ENCODE measurements at regions not wholly inside any gene's neighbourhood (a gene's known extent, or its start where the extent isn't known, plus 50 kb on each side); places are given as distances from the start of the nearest gene placed in this dataset.

DNA sequence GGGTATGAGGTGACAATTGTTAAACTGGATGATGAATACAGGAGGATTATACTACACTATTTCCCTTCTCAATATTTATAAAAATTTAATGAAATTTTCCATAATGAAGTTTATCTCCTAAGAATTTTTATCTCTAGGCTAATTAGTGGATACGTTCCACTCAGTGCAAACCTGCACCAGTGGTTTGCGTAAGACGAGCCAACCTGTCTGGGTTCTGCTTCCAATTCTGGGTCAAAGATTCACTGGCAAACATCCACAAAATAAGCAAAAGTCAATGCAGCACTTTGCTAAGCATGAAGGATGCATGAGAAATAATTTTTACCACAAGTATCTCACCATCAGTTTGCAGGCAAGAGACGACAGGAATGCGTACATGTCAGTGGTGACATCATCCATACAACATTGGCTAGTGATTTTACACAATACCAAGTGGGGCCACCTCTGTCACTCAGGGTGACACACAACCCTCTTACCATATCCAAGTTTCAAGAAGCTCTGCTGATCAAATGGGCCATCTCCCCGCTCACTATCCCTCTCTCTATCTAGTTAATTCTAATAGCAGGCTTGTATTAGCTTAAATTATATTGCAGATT lies 51.7 kb downstream of the FAM50B start:
- intact Hi-C loops (cut with micrococcal nuclease) = no loop called here
- Mint-ChIP-seq H3K27me3 (ENCODE audit: low read depth) (peaks cover 3% of the 10 kb centered on the region), H3K36me3 (ENCODE audit: low read depth) (no peaks in the 10 kb centered on the region), H3K4me3 (no peak overlapping the region), H3K9me3 (no peaks in the 10 kb centered on the region), H3K4me1 (ENCODE audit: low read depth) (no peaks in the 10 kb centered on the region), H3K27ac (no peak overlapping the region)
- CTCF ChIA-PET = no interaction called here
- DNase-seq = no peak

DNA sequence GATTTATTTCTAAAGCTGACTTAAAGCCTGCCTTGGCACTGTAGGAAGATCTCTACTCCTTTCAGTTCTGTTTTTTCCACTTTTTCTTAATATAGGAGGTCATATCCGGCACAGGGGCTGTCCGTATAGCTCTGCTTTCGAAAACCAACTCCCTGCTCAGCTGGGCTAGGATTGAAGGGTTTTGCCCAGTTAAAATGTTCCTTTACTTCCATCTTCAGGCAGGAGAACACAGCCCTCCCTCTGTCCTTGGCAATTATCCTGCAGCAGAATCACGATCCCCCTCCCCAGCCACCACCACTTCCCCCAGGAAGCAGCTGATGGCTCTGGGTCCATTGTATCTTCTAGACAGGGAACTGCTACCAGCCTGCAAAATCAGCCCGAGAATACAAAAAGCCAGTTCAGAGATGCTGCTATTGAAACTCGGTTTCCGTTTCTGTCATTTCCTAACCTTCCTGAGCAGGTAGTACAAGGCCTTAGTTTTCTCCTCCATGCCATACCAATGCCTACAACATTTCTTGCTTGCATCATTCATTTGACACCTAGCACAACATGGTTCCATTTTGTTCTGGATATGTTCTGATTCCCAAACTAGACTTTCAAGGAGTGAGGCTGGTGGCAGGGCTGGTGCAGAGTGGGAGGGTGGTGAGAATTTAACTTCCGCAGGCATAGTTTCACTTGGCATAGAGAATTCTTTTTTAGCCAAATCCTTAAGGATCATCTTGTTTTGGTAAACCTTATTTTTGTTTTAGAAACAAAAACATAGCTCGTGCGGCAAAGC lies 53.9 kb downstream of the FAM50B start:
- Mint-ChIP-seq H3K27ac (no peak overlapping the region), H3K9me3 (no peaks in the 10 kb centered on the region), H3K4me1 (ENCODE audit: low read depth) (no peaks in the 10 kb centered on the region), H3K36me3 (ENCODE audit: low read depth) (no peaks in the 10 kb centered on the region), H3K4me3 (no peak overlapping the region), H3K27me3 (ENCODE audit: low read depth) (peaks cover 18% of the 10 kb centered on the region)
- intact Hi-C loops (cut with micrococcal nuclease) = no loop called here
- no peak for DNase-seq
- CTCF ChIA-PET = no interaction called here

DNA sequence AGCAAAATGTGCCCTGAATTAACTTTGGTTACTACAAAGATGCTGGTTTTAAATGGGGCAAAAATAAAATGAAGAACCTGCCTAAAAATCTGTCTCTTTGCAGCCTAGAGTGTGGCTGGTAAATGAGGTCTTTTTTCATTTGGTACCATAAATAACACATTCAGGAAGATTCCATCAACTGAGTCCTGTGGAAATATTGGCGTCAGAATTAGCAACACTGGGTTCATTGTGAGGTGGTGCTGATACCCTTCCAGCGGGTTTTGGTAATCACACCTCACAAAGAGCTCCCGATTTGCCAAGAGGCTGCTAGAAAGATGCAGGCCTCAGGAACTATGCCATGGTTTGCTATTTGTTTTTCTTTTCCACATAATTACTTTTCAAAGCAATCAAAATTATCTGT lies 55.3 kb downstream of the FAM50B start:
- Mint-ChIP-seq H3K27ac (no peak overlapping the region), H3K4me1 (ENCODE audit: low read depth) (no peaks in the 10 kb centered on the region), H3K4me3 (no peak overlapping the region), H3K36me3 (ENCODE audit: low read depth) (no peaks in the 10 kb centered on the region), H3K9me3 (no peaks in the 10 kb centered on the region), H3K27me3 (ENCODE audit: low read depth) (peaks cover 20% of the 10 kb centered on the region)
- DNase-seq = no peak
- intact Hi-C loops (cut with micrococcal nuclease) = no loop called here
- CTCF ChIA-PET = no interaction called here

DNA sequence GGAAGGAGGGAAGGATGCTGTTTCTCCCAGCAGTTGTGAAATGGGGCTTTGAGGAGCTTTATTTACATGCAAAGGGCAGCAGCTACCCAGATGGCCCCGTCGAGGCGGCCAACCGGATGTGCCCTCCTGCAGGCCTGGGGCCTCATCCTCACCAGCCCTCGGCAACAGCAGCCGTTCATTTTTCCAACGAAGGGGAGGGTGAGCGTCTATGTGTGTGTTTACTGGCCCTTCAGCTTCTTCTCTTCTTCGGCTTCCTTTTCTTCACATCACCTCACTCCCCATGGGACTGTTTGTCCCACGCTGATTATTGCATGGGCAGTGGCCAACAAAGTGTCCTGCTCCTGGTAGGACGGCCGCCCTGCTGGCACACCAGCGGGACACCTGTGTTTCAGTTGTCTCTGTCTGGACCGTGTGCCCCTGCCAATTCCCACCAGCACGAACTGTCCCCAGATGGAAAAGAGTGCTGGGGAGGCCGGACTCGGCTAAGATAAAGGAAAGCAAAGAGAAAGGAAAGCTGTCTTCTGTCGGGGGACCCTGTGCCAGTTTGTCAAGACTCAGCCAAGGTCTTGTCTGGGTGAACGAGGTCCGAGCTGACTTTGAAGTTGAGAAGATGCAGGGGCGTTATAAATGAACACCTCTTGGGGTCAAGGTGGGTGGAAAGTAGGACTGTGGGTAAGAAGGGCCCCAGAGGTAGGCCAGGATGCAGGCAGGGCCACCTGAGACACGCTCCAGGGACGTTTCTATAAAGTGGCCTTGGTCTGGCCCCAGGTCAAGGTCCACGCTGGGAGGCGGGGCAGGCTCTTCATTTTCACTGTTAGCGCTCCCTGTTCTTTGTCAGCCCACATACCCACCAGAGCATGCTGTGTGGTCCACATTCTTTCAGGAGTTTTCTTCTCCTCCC lies 57.0 kb downstream of the FAM50B start:
- H3K27ac Mint-ChIP-seq = no peak overlapping the region
- no peaks in the 10 kb centered on the region for H3K4me1 Mint-ChIP-seq (ENCODE audit: low read depth)
- no peak for DNase-seq
- intact Hi-C loops (cut with micrococcal nuclease) = no loop called here
- no peak overlapping the region for H3K4me3 Mint-ChIP-seq
- no peaks in the 10 kb centered on the region for H3K9me3 Mint-ChIP-seq
- no peaks in the 10 kb centered on the region for H3K36me3 Mint-ChIP-seq (ENCODE audit: low read depth)
- peaks cover 25% of the 10 kb centered on the region for H3K27me3 Mint-ChIP-seq (ENCODE audit: low read depth)
- CTCF ChIA-PET = no interaction called here

DNA sequence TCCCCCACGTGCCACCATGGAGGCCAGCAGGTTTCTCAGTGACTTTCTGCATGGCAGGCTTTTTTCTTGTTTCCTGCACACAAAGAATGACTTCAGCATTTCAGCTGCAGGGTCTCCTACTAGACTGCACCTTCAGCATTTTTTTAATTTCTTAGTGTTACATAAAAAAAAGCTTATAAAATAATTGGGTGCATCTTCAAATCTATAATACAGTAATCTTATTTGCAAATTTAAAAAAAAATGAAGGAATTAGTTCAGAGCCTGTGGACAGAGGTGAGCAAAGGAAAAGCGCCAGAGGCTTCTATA lies 57.6 kb downstream of the FAM50B start:
- Mint-ChIP-seq H3K27ac (no peak overlapping the region), H3K4me1 (ENCODE audit: low read depth) (no peaks in the 10 kb centered on the region), H3K9me3 (no peaks in the 10 kb centered on the region), H3K36me3 (ENCODE audit: low read depth) (no peaks in the 10 kb centered on the region), H3K27me3 (ENCODE audit: low read depth) (peaks cover 31% of the 10 kb centered on the region), H3K4me3 (no peak overlapping the region)
- intact Hi-C loops (cut with micrococcal nuclease) = no loop called here
- no peak for DNase-seq
- CTCF ChIA-PET = no interaction called here

DNA sequence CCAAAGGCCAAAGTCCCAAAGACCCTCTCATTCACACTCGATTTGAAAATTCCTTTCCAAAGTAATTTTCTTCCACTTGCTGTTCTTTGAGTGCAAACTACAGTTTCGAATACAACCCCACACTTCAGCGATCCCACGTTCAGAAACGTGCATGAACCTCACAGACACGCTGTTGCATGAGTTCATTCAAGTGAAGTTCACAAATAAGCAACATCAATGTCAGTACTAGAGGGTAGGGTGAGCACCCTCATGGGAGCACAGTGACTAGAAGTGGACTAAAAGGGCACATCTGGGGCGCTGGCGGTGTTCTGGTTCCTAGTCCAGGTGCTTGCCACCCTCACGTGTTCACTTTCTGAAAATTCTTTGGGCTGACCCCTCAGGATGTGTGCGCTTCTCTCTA lies 59.0 kb downstream of the FAM50B start:
- H3K36me3 Mint-ChIP-seq (ENCODE audit: low read depth) = no peaks in the 10 kb centered on the region
- intact Hi-C loops (cut with micrococcal nuclease) = no loop called here
- peaks cover 43% of the 10 kb centered on the region for H3K27me3 Mint-ChIP-seq (ENCODE audit: low read depth)

DNA sequence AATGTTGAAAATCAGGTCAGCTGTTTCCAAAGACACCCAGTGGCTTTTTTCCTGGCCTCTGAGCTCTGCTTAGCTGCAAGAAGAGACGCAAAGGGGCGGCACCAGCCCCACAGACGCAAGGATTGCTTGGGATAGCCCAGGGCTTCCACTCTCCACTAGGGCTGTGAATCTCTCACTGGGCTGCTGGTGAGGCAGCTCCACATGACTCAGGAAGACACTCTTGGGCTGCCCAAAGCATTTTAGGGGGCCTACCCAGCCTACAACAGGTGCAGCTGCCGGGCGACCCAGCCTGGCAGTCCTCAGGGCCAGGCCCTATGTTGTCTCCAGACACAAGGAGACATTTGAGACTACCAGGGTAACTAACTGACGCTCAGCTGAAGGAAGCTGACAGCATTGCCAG lies 59.8 kb downstream of the FAM50B start:
- CTCF ChIA-PET = interaction anchor here (1.0 kb wide), 1 partner anchor 60 kb away, joined by 4 read pairs; the partner anchor contains the start of gene FAM50B
- peaks cover 46% of the 10 kb centered on the region for H3K27me3 Mint-ChIP-seq (ENCODE audit: low read depth)

More for the DNA sequence above, 59.0 kb downstream of the FAM50B start:
- H3K27ac Mint-ChIP-seq = no peak overlapping the region
- peaks cover under 1% of the 10 kb centered on the region for H3K4me1 Mint-ChIP-seq (ENCODE audit: low read depth)
- no peak overlapping the region for H3K4me3 Mint-ChIP-seq
- no peak for DNase-seq
- no peaks in the 10 kb centered on the region for H3K9me3 Mint-ChIP-seq
- CTCF ChIA-PET = no interaction called here

DNA sequence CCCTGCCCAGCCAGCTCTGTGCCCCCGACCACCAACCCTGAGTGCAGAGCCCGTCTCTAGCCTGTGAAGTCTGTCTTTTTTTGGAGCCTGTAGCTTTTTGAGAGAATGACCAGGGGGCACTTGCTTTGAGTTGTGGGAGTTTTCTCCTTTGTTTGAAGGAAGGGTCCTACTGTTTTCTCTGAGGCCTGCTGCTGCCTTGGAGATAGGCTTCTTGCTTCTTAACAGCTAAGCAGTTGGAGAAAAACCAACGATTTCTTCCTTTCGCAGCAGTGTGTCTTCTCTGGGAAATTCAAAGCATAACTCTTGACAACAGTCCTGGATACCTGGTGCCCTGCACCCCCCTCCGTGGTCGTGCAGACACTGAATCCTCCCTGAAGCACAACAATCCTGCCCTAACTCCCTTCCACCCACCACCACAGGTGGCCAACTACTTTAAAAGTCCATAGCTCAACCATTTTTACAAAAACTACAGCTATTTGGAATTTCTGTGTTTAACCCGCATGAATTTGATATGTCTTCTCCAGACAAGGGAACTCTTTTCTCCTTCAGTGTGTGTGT lies 61.0 kb downstream of the FAM50B start:
- peaks cover 49% of the 10 kb centered on the region for H3K27me3 Mint-ChIP-seq (ENCODE audit: low read depth)
- intact Hi-C loops (cut with micrococcal nuclease) = no loop called here

More for the DNA sequence above, 59.8 kb downstream of the FAM50B start:
- no peaks in the 10 kb centered on the region for H3K9me3 Mint-ChIP-seq
- H3K4me3 Mint-ChIP-seq = no peak overlapping the region
- no peaks in the 10 kb centered on the region for H3K36me3 Mint-ChIP-seq (ENCODE audit: low read depth)
- intact Hi-C loops (cut with micrococcal nuclease) = no loop called here
- H3K4me1 Mint-ChIP-seq (ENCODE audit: low read depth) = peaks cover 4% of the 10 kb centered on the region
- no peak overlapping the region for H3K27ac Mint-ChIP-seq
- DNase-seq = no peak

DNA sequence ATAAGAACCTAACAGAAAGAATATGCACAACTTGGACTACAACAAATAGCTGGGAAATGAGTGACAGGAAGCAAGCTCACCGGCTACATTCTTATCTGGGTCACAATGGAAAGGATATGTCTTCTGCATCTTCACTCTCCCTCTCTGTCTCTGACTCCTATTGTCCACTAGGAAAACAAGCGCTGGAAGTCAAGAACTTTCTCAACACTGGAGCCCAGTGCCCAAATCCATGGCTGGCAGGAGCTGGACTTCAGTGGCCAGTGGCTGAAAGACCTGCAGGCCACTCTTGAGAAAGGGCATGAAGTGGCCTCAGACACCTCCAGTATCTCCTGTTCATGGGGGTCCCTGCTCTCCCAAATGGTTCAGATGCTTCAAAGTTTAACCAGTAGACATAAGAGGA lies 62.0 kb downstream of the FAM50B start:
- intact Hi-C loops (cut with micrococcal nuclease) = no loop called here
- Mint-ChIP-seq H3K4me3 (no peak overlapping the region), H3K27me3 (ENCODE audit: low read depth) (peaks cover 52% of the 10 kb centered on the region), H3K27ac (no peak overlapping the region), H3K9me3 (no peaks in the 10 kb centered on the region), H3K4me1 (ENCODE audit: low read depth) (peaks cover 24% of the 10 kb centered on the region), H3K36me3 (ENCODE audit: low read depth) (no peaks in the 10 kb centered on the region)
- DNase-seq = no peak
- CTCF ChIA-PET = no interaction called here

More for the DNA sequence above, 61.0 kb downstream of the FAM50B start:
- Mint-ChIP-seq H3K36me3 (ENCODE audit: low read depth) (no peaks in the 10 kb centered on the region), H3K9me3 (no peaks in the 10 kb centered on the region), H3K4me3 (no peak overlapping the region), H3K27ac (no peak overlapping the region), H3K4me1 (ENCODE audit: low read depth) (peaks cover 15% of the 10 kb centered on the region)
- DNase-seq = no peak
- CTCF ChIA-PET = no interaction called here

DNA sequence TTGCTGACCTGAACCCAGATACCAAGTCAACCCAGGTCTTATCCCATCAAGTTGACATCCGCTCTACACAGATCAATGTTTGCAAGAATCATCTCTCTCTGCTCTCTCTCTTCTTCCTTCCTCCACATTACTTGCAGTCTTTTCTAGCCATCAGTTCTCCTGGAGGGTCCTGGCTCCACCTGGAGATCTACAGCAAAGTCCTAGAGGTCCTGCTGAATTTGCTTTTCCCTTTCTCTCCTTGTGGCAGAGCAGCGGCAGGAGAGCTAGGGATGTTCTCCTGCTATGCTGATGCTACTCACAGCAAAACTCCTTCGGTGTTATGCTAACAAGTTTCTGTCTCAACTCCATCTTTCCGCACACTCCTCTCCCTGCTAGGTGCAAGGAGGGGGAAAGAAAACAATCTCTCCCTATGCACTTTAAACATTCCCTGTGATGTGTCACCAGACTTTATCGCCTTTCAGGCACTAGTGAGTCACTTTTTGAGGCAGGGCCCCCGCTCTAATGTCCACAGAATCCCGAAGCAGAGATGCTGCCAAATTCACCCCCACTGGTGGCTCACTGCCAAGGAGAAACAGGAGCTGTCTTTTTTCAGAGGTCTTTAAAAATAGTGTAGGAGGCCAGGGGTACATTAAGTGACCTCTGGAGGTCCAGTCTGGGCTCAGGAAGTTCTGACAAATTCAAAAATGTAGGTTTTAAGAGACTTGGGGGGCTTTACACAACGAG lies 62.6 kb downstream of the FAM50B start:
- Mint-ChIP-seq H3K4me1 (ENCODE audit: low read depth) (peaks cover 27% of the 10 kb centered on the region), H3K27ac (no peak overlapping the region), H3K4me3 (no peak overlapping the region), H3K36me3 (ENCODE audit: low read depth) (no peaks in the 10 kb centered on the region), H3K9me3 (no peaks in the 10 kb centered on the region), H3K27me3 (ENCODE audit: low read depth) (peaks cover 48% of the 10 kb centered on the region)
- DNase-seq = no peak
- CTCF ChIA-PET = interaction anchor here (0.6 kb wide), 1 partner anchor 1209 kb away, joined by 3 read pairs; no protein-coding TSS in a partner anchor
- intact Hi-C loops (cut with micrococcal nuclease) = no loop called here

DNA sequence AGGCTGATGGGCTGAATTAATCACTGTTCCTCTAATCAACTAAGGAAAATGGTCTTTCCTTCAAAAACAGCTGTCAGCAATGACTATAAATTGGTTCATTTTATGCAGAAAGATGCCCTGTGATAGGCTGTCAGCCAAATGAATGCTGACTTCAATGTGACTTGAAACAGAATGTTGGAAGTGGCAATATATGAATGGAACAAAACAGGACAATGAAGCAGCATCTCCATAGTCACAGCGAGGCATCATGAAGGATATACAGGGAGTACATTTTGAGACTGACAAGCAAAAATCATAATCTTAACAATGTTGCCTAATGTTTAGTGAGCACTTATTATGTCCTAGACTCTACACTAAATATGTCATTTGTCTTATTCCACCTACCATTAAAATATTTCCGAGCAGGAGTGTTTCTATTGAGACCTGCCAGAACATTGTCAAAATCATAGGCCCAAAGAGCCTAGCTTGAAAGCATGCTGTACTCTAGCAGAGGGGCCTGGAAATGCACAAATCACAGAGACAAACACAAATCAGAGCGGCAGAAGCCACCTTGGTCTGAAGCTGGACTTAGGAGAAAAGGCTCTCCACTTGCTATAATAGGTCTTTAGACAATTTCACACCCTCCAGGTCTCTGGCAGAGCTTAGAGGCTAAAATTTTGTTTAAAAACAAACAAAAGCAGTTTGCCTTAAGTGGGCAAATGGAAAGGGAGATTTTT lies 63.3 kb downstream of the FAM50B start:
- CTCF ChIA-PET = interaction anchor here (0.6 kb wide), 1 partner anchor 1210 kb away, joined by 3 read pairs; no protein-coding TSS in a partner anchor
- peaks cover 42% of the 10 kb centered on the region for H3K27me3 Mint-ChIP-seq (ENCODE audit: low read depth)
- DNase-seq = no peak
- H3K9me3 Mint-ChIP-seq = no peaks in the 10 kb centered on the region
- no peak overlapping the region for H3K27ac Mint-ChIP-seq
- H3K36me3 Mint-ChIP-seq (ENCODE audit: low read depth) = no peaks in the 10 kb centered on the region
- intact Hi-C loops (cut with micrococcal nuclease) = no loop called here
- H3K4me1 Mint-ChIP-seq (ENCODE audit: low read depth) = peaks cover 29% of the 10 kb centered on the region
- H3K4me3 Mint-ChIP-seq = no peak overlapping the region

All from activated naive CD4-positive, alpha-beta T cell treated with anti-CD3 and anti-CD28 coated beads for 36 hours (primary cell).